Heart right ventricle (tissue), 16 donors: ENCODE measurements at regions not wholly inside any gene's neighbourhood (a gene's known extent, or its start where the extent isn't known, plus 50 kb on each side); places are given as distances from the start of the nearest gene placed in this dataset.

ENCODE experiments used
- ATAC-seq, 8 donors: fragments of 200-7000 bp; cut with Tn5 transposase; one replicate each; pipeline ENCODE4 v1.9.1; 2020; ENCODE audit warnings: mild to moderate bottlenecking in 8 of 8, moderate library complexity in 8 of 8, moderate number of reproducible peaks in 1 of 8
- DNase-seq, 2 donors: peaks; one replicate each; pipeline ENCODE4 v3.0.0-alpha.2; 2020
- H3K27ac ChIP-seq, 10 donors: fragments of 200-600 bp; sonication (generic) in 2 of 10; one replicate each; pipeline versions ENCODE4 v1.5.0 to v1.8.0; 2020 to 2022; ENCODE audit warnings: mild to moderate bottlenecking in 3 of 10
- H3K27me3 ChIP-seq, 7 donors: fragments of 200-600 bp; one replicate each; pipeline ENCODE4 v1.8.0; 2021 to 2022; ENCODE audit warnings: mild to moderate bottlenecking in 2 of 7
- H3K36me3 ChIP-seq, 9 donors: fragments of 200-600 bp; sonication (generic) in 1 of 9; one replicate each; pipeline versions ENCODE4 v1.5.0 to v1.8.0; 2020 to 2022; ENCODE audit warnings: mild to moderate bottlenecking in 2 of 9
- H3K4me1 ChIP-seq, 9 donors: fragments of 200-600 bp; sonication (generic) in 1 of 9; one replicate each; pipeline versions ENCODE4 v1.5.0 to v1.8.0; 2020 to 2022; ENCODE audit warnings: mild to moderate bottlenecking in 4 of 9
- H3K4me3 ChIP-seq, 10 donors: fragments of 200-600 bp; sonication (generic) in 2 of 10; one replicate each; pipeline versions ENCODE4 v1.5.0 to v1.8.0; 2020 to 2022; ENCODE audit warnings: mild to moderate bottlenecking in 7 of 10, moderate library complexity in 2 of 10
- H3K9me3 ChIP-seq, 11 donors: fragments of 200-600 bp in 10 of 11; sonication (generic) in 2 of 11; one replicate each; pipeline versions ENCODE4 v1.5.0 to v1.8.0; 2013 to 2022; ENCODE audit warnings: mild to moderate bottlenecking in 2 of 11, control low read depth in 1 of 11, moderate library complexity in 1 of 11
- WGBS, 2 donors: extraction: QIAGEN DNeasy Blood & Tissue Kit; methylation state at CpG; one replicate each; pipeline ENCODE4 v1.1.7; 2013; ENCODE audit warnings: inconsistent platforms in 1 of 2; 5-methylcytosine and 5-hydroxymethylcytosine counted together
- intact Hi-C, 10 donors: fragments of 100-400 bp; cut with DNase I; formaldehyde crosslinking; loops; one replicate each; pipeline versions ENCODE4 v1.11.1 to v1.14.2; 2022
- TF ChIP-seq, protein P1 (sequence below), 9 donors: fragments of 200-600 bp; sonication (generic) in 2 of 9; IDR thresholded peaks; one replicate each; pipeline versions ENCODE4 v1.5.0 to v1.8.0; 2021 to 2022; ENCODE audit warnings: antibody characterized with exemption in 9 of 9, mild to moderate bottlenecking in 5 of 9, moderate library complexity in 1 of 9
- donor health status: Arrhythmogenic right ventricular cardiomyopathy.
- donor health status: ischemic (EF 13 %, LVEDD 7.1; RV severe dilation, severe dysfunction).
- donor health status: healthy with polysubstance abuse.
- donor health status: DM: no; HTN: yes; CAD: no.
- donor health status: DM: no; HTN: no; CAD: no.
- donor health status: ischemic (EF 25% LVEDD 6.9; RV normal size, moderate dysfunction).
- donor health status: ischemic (EF 25% LVEDD 5.7; RV mildly dilated, moderate dysfunction).
- donor health status: healthy.
- donor health status: DM: yes; HTN: yes; CAD: no.
- donor health status: Ischemic cardiomyopathy.
- donor health status: ischemic (EF 35%, LVEDD 5.7; RV mildly dilated, moderate dysfunction).
- donor health status: nonischemic (EF 11% LVEDD 7.7; RV severe dilation, severe dysfunction).
- donor health status: DM: yes; HTN: yes; CAD: no.
- donor health status: PGD.
- donor health status: ischemic (EF 29% LVEDD 5.4; RV normal size, mild dysfunction).
- donor health status: nonischemic (EF 23%, LVEDD 6.1; RV moderate dilation, normal function).

DNA sequence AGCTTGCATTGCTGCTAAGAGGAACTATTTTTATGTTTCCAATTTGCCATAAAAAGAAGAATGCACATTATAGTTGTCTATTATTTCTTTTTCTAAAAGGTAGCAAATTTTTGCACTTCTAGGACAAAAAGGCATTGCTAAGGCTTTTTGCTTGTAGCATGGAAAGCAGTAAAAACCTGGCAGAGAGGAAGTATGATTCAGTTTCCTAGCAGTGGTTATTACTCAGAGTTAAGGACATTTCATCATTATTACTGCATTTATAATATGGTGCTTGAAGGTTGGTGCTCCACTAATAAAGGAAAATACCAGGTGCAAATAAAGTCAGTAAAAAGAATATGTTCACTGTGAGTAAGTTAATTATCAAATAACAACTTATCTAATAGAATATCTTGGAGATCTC is 179.8 kb upstream of the PLPPR1 start:
- Histone ChIP-seq H3K36me3 (no peaks in the 10 kb centered on the region), H3K27me3 (peaks cover 0 to 6% (median 0%) of the 10 kb centered on the region in 7 donors), H3K4me3 (no peak overlapping the region), H3K27ac (no peak overlapping the region), H3K4me1 (no peaks in the 10 kb centered on the region), H3K9me3 (no peaks in the 10 kb centered on the region)
- TF ChIP-seq, protein P1, sequence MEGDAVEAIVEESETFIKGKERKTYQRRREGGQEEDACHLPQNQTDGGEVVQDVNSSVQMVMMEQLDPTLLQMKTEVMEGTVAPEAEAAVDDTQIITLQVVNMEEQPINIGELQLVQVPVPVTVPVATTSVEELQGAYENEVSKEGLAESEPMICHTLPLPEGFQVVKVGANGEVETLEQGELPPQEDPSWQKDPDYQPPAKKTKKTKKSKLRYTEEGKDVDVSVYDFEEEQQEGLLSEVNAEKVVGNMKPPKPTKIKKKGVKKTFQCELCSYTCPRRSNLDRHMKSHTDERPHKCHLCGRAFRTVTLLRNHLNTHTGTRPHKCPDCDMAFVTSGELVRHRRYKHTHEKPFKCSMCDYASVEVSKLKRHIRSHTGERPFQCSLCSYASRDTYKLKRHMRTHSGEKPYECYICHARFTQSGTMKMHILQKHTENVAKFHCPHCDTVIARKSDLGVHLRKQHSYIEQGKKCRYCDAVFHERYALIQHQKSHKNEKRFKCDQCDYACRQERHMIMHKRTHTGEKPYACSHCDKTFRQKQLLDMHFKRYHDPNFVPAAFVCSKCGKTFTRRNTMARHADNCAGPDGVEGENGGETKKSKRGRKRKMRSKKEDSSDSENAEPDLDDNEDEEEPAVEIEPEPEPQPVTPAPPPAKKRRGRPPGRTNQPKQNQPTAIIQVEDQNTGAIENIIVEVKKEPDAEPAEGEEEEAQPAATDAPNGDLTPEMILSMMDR (IDR thresholded peaks at IDR 0.05), result no peak
- ATAC-seq, result no peak
- intact Hi-C loops, result no loop called here
- DNase-seq, result no peak

DNA sequence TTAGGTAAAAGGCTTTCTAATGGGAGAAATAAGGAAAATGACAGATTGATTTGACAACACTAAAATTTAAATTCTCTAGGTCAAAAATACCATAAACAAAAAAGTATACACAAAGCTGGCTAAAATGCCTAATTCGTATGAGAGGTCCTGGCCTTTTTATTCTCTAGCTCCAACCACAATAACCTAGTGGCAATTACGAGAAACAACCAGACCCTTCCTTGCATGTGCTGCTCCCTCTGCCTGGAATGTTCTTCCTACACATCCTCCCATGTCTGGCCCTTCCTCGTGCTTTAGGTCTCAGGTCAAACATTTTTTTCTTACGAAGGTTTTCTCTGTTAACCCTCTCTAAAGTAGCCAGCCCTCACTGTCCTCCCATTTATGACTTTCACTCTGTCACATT is 176.4 kb upstream of the PLPPR1 start:
- TF ChIP-seq, protein P1 (IDR thresholded peaks at IDR 0.05), result no peak
- H3K4me3 ChIP-seq, result no peak overlapping the region
- H3K9me3 ChIP-seq, result no peaks in the 10 kb centered on the region
- H3K36me3 ChIP-seq, result no peaks in the 10 kb centered on the region
- intact Hi-C loops, result no loop called here
- H3K27me3 ChIP-seq, result peaks cover 0 to 6% (median 0%) of the 10 kb centered on the region in 7 donors
- no peak overlapping the region for H3K27ac ChIP-seq
- WGBS, 2 donors, result 26 to 28% methylated on average over 4 of the region's 4 CpGs
- no peaks in the 10 kb centered on the region for H3K4me1 ChIP-seq
- ATAC-seq (no peak), DNase-seq (no peak)

DNA sequence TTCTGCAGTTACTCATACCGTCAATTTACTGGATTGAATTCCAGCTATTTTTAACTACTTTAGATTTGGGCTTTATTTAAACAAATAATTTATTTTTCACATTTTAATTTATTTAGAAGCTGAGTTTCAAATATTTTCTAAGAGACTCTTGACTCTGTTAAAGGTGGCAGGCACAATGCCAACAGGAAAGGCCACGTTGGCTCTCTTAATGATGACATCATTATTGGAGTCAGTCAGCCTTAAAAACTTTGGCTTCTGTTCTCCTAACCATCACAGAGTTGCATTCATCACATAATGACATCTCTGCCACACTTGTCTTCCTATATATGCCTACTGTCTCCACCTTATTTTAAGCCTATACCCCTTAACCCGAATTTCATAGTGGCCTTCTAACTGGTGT is 172.3 kb upstream of the PLPPR1 start:
- H3K4me3 ChIP-seq, result no peak overlapping the region
- H3K9me3 ChIP-seq, result peaks cover 0 to 15% (median 0%) of the 10 kb centered on the region in 11 donors
- WGBS, 2 donors, result 52 to 54% methylated on average over 3 of the region's 3 CpGs
- H3K36me3 ChIP-seq, result no peaks in the 10 kb centered on the region
- TF ChIP-seq, protein P1 (IDR thresholded peaks at IDR 0.05), result no peak
- no peaks in the 10 kb centered on the region for H3K4me1 ChIP-seq
- no peak overlapping the region for H3K27ac ChIP-seq
- no peaks in the 10 kb centered on the region for H3K27me3 ChIP-seq
- intact Hi-C loops, result no loop called here
- ATAC-seq (no peak), DNase-seq (no peak)

DNA sequence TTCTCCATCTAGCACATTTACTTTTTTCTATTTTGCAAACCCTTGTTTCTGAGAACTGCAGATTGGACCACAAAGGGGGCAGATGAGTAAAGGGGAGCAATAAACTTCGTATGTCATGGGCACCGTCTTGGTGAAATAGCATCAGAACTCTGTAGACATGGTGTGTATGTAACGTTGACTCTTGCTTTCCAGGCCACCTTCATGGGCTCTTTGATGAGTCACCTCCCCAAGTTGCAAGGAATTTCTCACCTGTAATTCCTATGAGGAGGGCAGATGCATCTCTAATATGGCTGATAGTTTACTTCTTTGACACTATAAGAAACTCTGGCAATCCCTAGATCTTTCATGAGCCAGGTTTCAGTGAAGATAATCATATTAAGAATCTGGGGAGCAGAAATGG is 163.4 kb upstream of the PLPPR1 start:
- Histone ChIP-seq H3K4me3 (no peak overlapping the region), H3K9me3 (peaks cover 0 to 20% (median 0%) of the 10 kb centered on the region in 11 donors), H3K36me3 (no peaks in the 10 kb centered on the region), H3K27me3 (no peaks in the 10 kb centered on the region), H3K27ac (no peak overlapping the region), H3K4me1 (no peaks in the 10 kb centered on the region)
- DNase-seq (no peak), ATAC-seq (no peak)
- intact Hi-C loops, result no loop called here
- TF ChIP-seq, protein P1 (IDR thresholded peaks at IDR 0.05), result no peak
- 71 to 82% methylated on average over 3 of the region's 3 CpGs for WGBS, 2 donors

DNA sequence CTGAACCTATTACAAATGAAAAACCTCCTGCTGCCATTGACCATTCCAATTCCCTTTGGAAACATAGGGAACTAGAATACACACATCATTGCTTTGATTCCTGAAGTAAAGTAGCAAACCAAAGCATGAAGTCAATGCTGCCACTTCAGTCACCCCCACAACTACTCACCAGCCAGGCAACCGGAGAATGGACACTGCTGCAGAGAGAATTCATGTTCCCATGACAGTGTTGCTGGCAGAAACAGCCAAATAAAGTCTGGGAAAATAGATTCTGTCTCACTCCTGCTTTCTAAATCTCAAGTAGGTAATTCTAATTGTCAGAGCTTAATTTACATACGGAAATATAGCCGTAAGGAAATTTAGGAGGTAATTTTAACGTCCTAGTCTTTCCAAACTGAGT is 162.9 kb upstream of the PLPPR1 start:
- DNase-seq, result no peak
- Histone ChIP-seq H3K9me3 (peaks cover 0 to 15% (median 0%) of the 10 kb centered on the region in 11 donors), H3K4me3 (no peak overlapping the region), H3K4me1 (no peaks in the 10 kb centered on the region), H3K36me3 (no peaks in the 10 kb centered on the region), H3K27me3 (no peaks in the 10 kb centered on the region), H3K27ac (no peak overlapping the region)
- 75 to 83% methylated on average over 4 of the region's 4 CpGs for WGBS, 2 donors
- TF ChIP-seq, protein P1 (IDR thresholded peaks at IDR 0.05), result no peak
- no peak for ATAC-seq
- intact Hi-C loops, result no loop called here
